GM06990 (cell line): ENCODE measurements at regions not wholly inside any gene's neighbourhood (a gene's known extent, or its start where the extent isn't known, plus 50 kb on each side); places are given as distances from the start of the nearest gene placed in this dataset.
"Not testable (repeated sequence)": the region's sequence is repeated elsewhere in the genome, so short reads cannot be mapped to it uniquely, and the experiment has no call there.

Source experiments
- DNase-seq: peaks from one replicate; pipeline ENCODE4 v3.0.0-alpha.2; 2011; ENCODE audit not compliant: insufficient read length; ENCODE audit errors: extremely low read depth
- H3K27me3 ChIP-seq: replicated peaks from 2 replicates; pipeline ENCODE4 v1.6.0; 2011; ENCODE audit warnings: low read length; ENCODE audit not compliant: control insufficient read depth, insufficient read depth
- H3K36me3 ChIP-seq: 2 replicates; pipeline ENCODE4 v1.5.1; 2011; ENCODE audit warnings: low read length; ENCODE audit not compliant: control insufficient read depth, insufficient read depth
- H3K4me3 ChIP-seq: replicated peaks from 2 replicates; pipeline ENCODE4 v1.5.1; 2011; ENCODE audit warnings: low read depth, mild to moderate bottlenecking, control low read depth, low read length
- CTCF ChIP-seq: IDR thresholded peaks from 2 replicates; pipeline ENCODE4 v1.5.1; 2011; ENCODE audit warnings: low read length, control low read depth, mild to moderate bottlenecking, inconsistent platforms; ENCODE audit not compliant: insufficient read depth, poor library complexity, severe bottlenecking

DNA sequence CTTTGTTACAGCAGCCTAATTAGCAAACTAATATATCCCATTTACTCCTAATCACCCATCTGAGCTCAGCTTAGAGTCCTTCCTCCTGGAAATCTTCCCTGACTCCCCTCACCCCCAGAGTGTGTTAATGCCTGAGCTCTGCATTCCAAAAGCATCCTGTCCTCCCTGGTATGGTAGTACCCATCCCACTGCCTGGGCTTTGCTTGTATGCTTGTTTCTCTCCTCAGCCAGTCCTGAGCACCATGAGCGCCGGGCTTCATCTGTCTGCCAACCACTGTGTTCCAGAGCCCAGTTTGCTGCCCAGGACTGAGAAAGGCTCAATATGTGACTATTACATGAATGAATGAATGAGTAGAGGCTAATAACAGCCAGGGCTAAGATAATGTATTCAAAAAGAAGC, 272.4 kb downstream of the CDK5RAP2 start:
- DNase-seq = no peak
- Histone ChIP-seq H3K4me3 (no peak overlapping the region), H3K27me3 (no peaks in the 10 kb centered on the region), H3K36me3 (no peaks in the 10 kb centered on the region)
- TF ChIP-seq CTCF = no peak

DNA sequence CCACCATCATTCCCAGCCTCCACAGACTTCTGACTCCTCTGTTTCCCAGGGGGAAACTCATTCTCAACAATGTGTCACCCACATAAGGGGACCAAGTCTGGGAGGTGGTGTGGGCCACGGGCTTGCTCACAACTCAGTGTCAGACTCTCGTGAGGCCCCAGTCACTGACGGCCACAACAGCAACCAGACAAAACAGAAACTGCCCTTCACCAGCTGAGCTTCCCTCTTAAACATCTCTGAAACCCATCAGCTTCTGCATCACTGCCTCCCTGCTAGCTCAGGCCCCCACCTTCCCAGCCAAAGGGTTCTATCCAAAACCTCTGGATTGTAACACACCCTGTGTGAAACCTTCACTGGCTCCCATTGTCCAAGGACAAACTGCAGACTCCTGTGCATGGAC, 273.4 kb downstream of the CDK5RAP2 start:
- Histone ChIP-seq H3K36me3 (no peaks in the 10 kb centered on the region), H3K4me3 (no peak overlapping the region), H3K27me3 (no peaks in the 10 kb centered on the region)
- TF ChIP-seq CTCF = no peak
- no peak for DNase-seq

- no peak for DNase-seq
- Histone ChIP-seq H3K4me3 (no peak overlapping the region), H3K27me3 (no peaks in the 10 kb centered on the region), H3K36me3 (no peaks in the 10 kb centered on the region)
- no peak for TF ChIP-seq CTCF
Measured at GRCh38 chr9:120306088-120306487, 273.9 kb downstream of the CDK5RAP2 start.

DNA sequence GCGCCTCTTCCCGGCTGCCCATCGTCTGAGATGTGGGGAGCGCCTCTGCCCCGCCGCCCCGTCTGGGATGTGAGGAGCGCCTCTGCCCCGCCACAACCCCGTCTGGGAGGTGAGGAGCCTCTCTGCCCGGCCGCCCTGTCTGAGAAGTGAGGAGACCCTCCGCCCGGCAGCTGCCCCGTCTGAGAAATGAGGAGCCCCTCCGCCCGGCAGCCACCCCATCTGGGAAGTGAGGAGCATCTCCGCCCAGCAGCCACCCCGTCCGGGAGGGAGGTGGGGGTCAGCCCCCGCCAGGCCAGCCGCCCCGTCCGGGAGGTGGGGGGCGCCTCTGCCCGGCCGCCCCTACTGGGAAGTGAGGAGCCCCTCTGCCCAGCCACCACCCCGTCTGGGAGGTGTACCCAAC, 275.1 kb downstream of the CDK5RAP2 start:
- not testable (repeated sequence) for H3K36me3 ChIP-seq, H3K4me3 ChIP-seq, H3K27me3 ChIP-seq, DNase-seq

DNA sequence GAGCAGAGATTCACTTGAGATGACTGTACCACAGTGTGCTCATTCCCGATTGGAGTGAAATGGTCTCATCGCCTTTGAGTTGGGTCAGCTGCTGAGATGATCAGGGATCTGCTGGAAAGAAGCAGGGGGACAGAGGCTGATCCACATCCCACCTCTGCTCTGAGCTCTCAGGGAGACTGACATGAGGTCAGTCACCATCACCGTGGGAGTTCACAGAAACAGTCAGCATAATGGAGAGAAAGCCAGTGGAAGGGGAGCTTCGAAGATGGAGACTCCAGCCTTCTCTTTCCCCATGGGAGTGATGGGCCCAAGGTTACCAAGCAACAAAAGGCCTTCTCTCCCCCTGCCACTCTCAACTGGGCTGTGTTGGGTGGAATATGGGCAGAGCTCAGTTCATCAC, 276.4 kb downstream of the CDK5RAP2 start:
- Histone ChIP-seq H3K36me3 (no peaks in the 10 kb centered on the region), H3K27me3 (no peaks in the 10 kb centered on the region), H3K4me3 (no peak overlapping the region)
- no peak for TF ChIP-seq CTCF
- no peak for DNase-seq

GRCh38 chr9:120299785-120300184, 280.2 kb downstream of the CDK5RAP2 start:
- DNase-seq = no peak
- Histone ChIP-seq H3K4me3 (no peak overlapping the region), H3K27me3 (no peaks in the 10 kb centered on the region), H3K36me3 (no peaks in the 10 kb centered on the region)
- peak; percentile 22 for TF ChIP-seq CTCF

DNA sequence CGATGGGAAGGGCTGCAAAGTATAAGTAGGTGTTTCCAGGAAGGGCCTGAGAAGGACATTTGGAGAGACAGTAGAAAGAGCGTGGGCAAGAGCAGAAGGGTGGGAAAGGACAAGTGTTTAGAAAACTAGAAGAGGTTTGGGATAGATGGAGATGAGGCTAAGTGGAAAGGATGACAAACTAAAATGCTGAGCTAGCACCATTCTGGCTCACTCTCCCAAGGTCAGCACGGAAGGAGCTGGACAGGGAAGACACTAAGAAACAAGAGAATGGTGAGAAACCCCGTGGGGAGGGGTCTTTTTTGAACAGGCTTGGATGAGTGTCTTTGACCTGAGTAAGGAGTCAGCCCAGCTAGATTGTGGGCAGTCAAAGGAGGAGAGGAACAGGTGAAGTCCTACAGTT, 286.0 kb downstream of the CDK5RAP2 start:
- TF ChIP-seq CTCF = no peak
- Histone ChIP-seq H3K4me3 (no peak overlapping the region), H3K36me3 (no peaks in the 10 kb centered on the region), H3K27me3 (no peaks in the 10 kb centered on the region)
- DNase-seq = no peak
